HL-60 (cell line): ENCODE measurements at regions not wholly inside any gene's neighbourhood (a gene's known extent, or its start where the extent isn't known, plus 50 kb on each side); places are given as distances from the start of the nearest gene placed in this dataset.

Source experiments
- DNase-seq, 2 experiments: peaks; one replicate each; pipeline ENCODE4 v3.0.0-alpha.2; 2010 to 2020; ENCODE audit warnings: low read depth in 1 of 2, low spot score in 1 of 2
- H3K27ac ChIP-seq: fragments of 250-450 bp; sonication (Bioruptor Pico); replicated peaks from 2 replicates; pipeline ENCODE4 v1.5.1; 2020; ENCODE audit warnings: mild to moderate bottlenecking, moderate library complexity
- H3K27me3 ChIP-seq: fragments of 250-450 bp; sonication (Bioruptor Pico); 2 replicates; pipeline ENCODE4 v1.5.1; 2021; ENCODE audit warnings: mild to moderate bottlenecking, moderate library complexity; ENCODE audit not compliant: insufficient read depth, poor library complexity, severe bottlenecking
- H3K4me3 ChIP-seq: replicated peaks from 2 replicates; pipeline ENCODE4 v1.5.1; 2011; ENCODE audit warnings: mild to moderate bottlenecking, control low read depth, low read length; ENCODE audit not compliant: insufficient read depth
- CTCF ChIP-seq: IDR thresholded peaks from one replicate; pipeline ENCODE4 v1.5.1; 2011; ENCODE audit warnings: low read length, control low read depth, inconsistent platforms; ENCODE audit not compliant: insufficient read depth
- GABPA ChIP-seq: IDR thresholded peaks from 2 replicates; pipeline ENCODE4 v1.6.1; 2012; ENCODE audit warnings: low read depth
- POLR2AphosphoS5 ChIP-seq: IDR thresholded peaks from 2 replicates; pipeline ENCODE4 v1.6.1; 2012; ENCODE audit warnings: low read depth
- REST ChIP-seq: IDR thresholded peaks from 2 replicates; pipeline ENCODE4 v1.6.1; 2012; ENCODE audit warnings: low read depth; ENCODE audit not compliant: insufficient replicate concordance
- SPI1 ChIP-seq: IDR thresholded peaks from 2 replicates; pipeline ENCODE4 v1.6.1; 2012; ENCODE audit warnings: low read depth, mild to moderate bottlenecking, borderline replicate concordance

- H3K27me3 ChIP-seq = peaks cover 7% of the 10 kb centered on the region
- H3K4me3 ChIP-seq = no peak overlapping the region
- no peak overlapping the region for H3K27ac ChIP-seq
- DNase-seq = no peak
- TF ChIP-seq REST (no peak), CTCF (no peak), POLR2AphosphoS5 (no peak), SPI1 (no peak), GABPA (no peak)
Observed at GRCh38 chr18:26617151-26617554, 68.8 kb upstream of the KCTD1 start.

- DNase-seq = no peak
- H3K27me3 ChIP-seq = peaks cover 22% of the 10 kb centered on the region
- TF ChIP-seq CTCF (no peak), REST (no peak)
- H3K4me3 ChIP-seq = no peak overlapping the region
- no peak overlapping the region for H3K27ac ChIP-seq
Observed at GRCh38 chr18:26614374-26614773, 66.0 kb upstream of the KCTD1 start.
